ENCODE measurements at regions not wholly inside any gene's neighbourhood (a gene's known extent, or its start where the extent isn't known, plus 50 kb on each side); places are given as distances from the start of the nearest gene placed in this dataset.

- Histone ChIP-seq H4K20me1 (ENCODE audit: insufficient read depth, low read length) (no peaks in the 10 kb centered on the region), H2AFZ (ENCODE audit: low read length) (no peak overlapping the region)
- DNase-seq = no peak
Observed at GRCh38 chr7:110446658-110447057, 644.3 kb upstream of the LRRN3 start.

GRCh38 chr7:110448918-110449317 lies 642.0 kb upstream of the LRRN3 start:
- Histone ChIP-seq H2AFZ (ENCODE audit: low read length) (no peak overlapping the region), H3K4me2 (ENCODE audit: low read depth, low read length) (no peak overlapping the region)
- DNase-seq = no peak

More at GRCh38 chr7:110446658-110447057, 644.3 kb upstream of the LRRN3 start:
- H3K27ac ChIP-seq (ENCODE audit: low read length) = no peak overlapping the region
- H3K9ac ChIP-seq (ENCODE audit: low read length) = no peak overlapping the region
- H3F3A ChIP-seq (ENCODE audit: insufficient read depth, low read length) = no peaks in the 10 kb centered on the region
- H3K4me2 ChIP-seq (ENCODE audit: low read depth, low read length) = no peak overlapping the region
- no peak overlapping the region for H3K4me3 ChIP-seq (ENCODE audit: low read length)
- H3K9me3 ChIP-seq (replicated peaks; ENCODE audit: insufficient read depth, low read length) = no peaks in the 10 kb centered on the region
- peaks cover 2% of the 10 kb centered on the region; the same call in 1 of the 2 replicates for H3K4me1 ChIP-seq (ENCODE audit: low read length)
- H3K9me2 ChIP-seq (replicated peaks; ENCODE audit: insufficient read depth, low read length) = no peaks in the 10 kb centered on the region
- no peaks in the 10 kb centered on the region for H3K79me2 ChIP-seq (ENCODE audit: low read length)
- no peaks in the 10 kb centered on the region for H3K36me3 ChIP-seq (replicated peaks; ENCODE audit: insufficient read depth, low read length)
- H3K27me3 ChIP-seq (replicated peaks; ENCODE audit: insufficient read depth, low read length) = no peaks in the 10 kb centered on the region
- TF ChIP-seq EZH2 (optimal IDR thresholded peaks at IDR 0.05; ENCODE audit: low read depth, low read length) (no peak), EZH2phosphoT487 (IDR thresholded peaks at IDR 0.05; ENCODE audit: low read length) (no peak), CTCF (IDR thresholded peaks at IDR 0.05; ENCODE audit: low read length) (no peak)

GRCh38 chr7:110454713-110455112 lies 636.2 kb upstream of the LRRN3 start:
- H4K20me1 ChIP-seq (ENCODE audit: insufficient read depth, low read length) = no peaks in the 10 kb centered on the region
- peak overlapping the region; percentile 37 for H2AFZ ChIP-seq (ENCODE audit: low read length)
- no peak for TF ChIP-seq CTCF (IDR thresholded peaks at IDR 0.05; ENCODE audit: low read length)
- TF ChIP-seq EZH2phosphoT487 (IDR thresholded peaks at IDR 0.05; ENCODE audit: low read length) = no peak
- no peak for TF ChIP-seq EZH2 (optimal IDR thresholded peaks at IDR 0.05; ENCODE audit: low read depth, low read length)
- H3K27me3 ChIP-seq (replicated peaks; ENCODE audit: insufficient read depth, low read length) = no peaks in the 10 kb centered on the region
- H3F3A ChIP-seq (ENCODE audit: insufficient read depth, low read length) = peaks cover 11% of the 10 kb centered on the region
- peak overlapping the region; percentile 51; the same call in 1 of the 2 replicates for H3K27ac ChIP-seq (ENCODE audit: low read length)
- H3K79me2 ChIP-seq (ENCODE audit: low read length) = no peaks in the 10 kb centered on the region
- H3K4me3 ChIP-seq (ENCODE audit: low read length) = peak overlapping the region; percentile 33
- peak overlapping the region; percentile 1; the same call in 1 of the 2 replicates for H3K9ac ChIP-seq (ENCODE audit: low read length)
- no peaks in the 10 kb centered on the region for H3K36me3 ChIP-seq (replicated peaks; ENCODE audit: insufficient read depth, low read length)
- no peaks in the 10 kb centered on the region for H3K9me3 ChIP-seq (replicated peaks; ENCODE audit: insufficient read depth, low read length)
- peak overlapping the region; percentile 66 for H3K4me2 ChIP-seq (ENCODE audit: low read depth, low read length)
- H3K9me2 ChIP-seq (replicated peaks; ENCODE audit: insufficient read depth, low read length) = no peaks in the 10 kb centered on the region
- H3K4me1 ChIP-seq (ENCODE audit: low read length) = peaks cover 14% of the 10 kb centered on the region
- DNase-seq = peak; percentile 85

More at GRCh38 chr7:110448918-110449317, 642.0 kb upstream of the LRRN3 start:
- Histone ChIP-seq H3K79me2 (ENCODE audit: low read length) (no peaks in the 10 kb centered on the region), H3K27ac (ENCODE audit: low read length) (no peak overlapping the region), H3K9ac (ENCODE audit: low read length) (no peak overlapping the region), H3K27me3 (replicated peaks; ENCODE audit: insufficient read depth, low read length) (no peaks in the 10 kb centered on the region), H3F3A (ENCODE audit: insufficient read depth, low read length) (peaks cover 6% of the 10 kb centered on the region; the same call in 1 of the 2 replicates), H3K9me3 (replicated peaks; ENCODE audit: insufficient read depth, low read length) (no peaks in the 10 kb centered on the region), H3K36me3 (replicated peaks; ENCODE audit: insufficient read depth, low read length) (no peaks in the 10 kb centered on the region), H3K4me3 (ENCODE audit: low read length) (no peak overlapping the region), H4K20me1 (ENCODE audit: insufficient read depth, low read length) (no peaks in the 10 kb centered on the region), H3K4me1 (ENCODE audit: low read length) (peaks cover 8% of the 10 kb centered on the region), H3K9me2 (replicated peaks; ENCODE audit: insufficient read depth, low read length) (no peaks in the 10 kb centered on the region)
- TF ChIP-seq EZH2phosphoT487 (IDR thresholded peaks at IDR 0.05; ENCODE audit: low read length) (no peak), EZH2 (optimal IDR thresholded peaks at IDR 0.05; ENCODE audit: low read depth, low read length) (no peak), CTCF (IDR thresholded peaks at IDR 0.05; ENCODE audit: low read length) (no peak)

All from MM.1S (cell line).